GM06990 (cell line): ENCODE measurements at regions not wholly inside any gene's neighbourhood (a gene's known extent, or its start where the extent isn't known, plus 50 kb on each side); places are given as distances from the start of the nearest gene placed in this dataset.
A peak's percentile ranks its signal among the peaks of the same experiment; 100 is the strongest.

Experiments
- DNase-seq: peaks from one replicate; pipeline ENCODE4 v3.0.0-alpha.2; 2011; ENCODE audit not compliant: insufficient read length; ENCODE audit errors: extremely low read depth
- H3K27me3 ChIP-seq: replicated peaks from 2 replicates; pipeline ENCODE4 v1.6.0; 2011; ENCODE audit warnings: low read length; ENCODE audit not compliant: control insufficient read depth, insufficient read depth
- H3K36me3 ChIP-seq: 2 replicates; pipeline ENCODE4 v1.5.1; 2011; ENCODE audit warnings: low read length; ENCODE audit not compliant: control insufficient read depth, insufficient read depth
- H3K4me3 ChIP-seq: replicated peaks from 2 replicates; pipeline ENCODE4 v1.5.1; 2011; ENCODE audit warnings: low read depth, mild to moderate bottlenecking, control low read depth, low read length
- TF ChIP-seq, protein P1 (sequence below): IDR thresholded peaks from 2 replicates; pipeline ENCODE4 v1.5.1; 2011; ENCODE audit warnings: low read length, control low read depth, mild to moderate bottlenecking, inconsistent platforms; ENCODE audit not compliant: insufficient read depth, poor library complexity, severe bottlenecking

DNA sequence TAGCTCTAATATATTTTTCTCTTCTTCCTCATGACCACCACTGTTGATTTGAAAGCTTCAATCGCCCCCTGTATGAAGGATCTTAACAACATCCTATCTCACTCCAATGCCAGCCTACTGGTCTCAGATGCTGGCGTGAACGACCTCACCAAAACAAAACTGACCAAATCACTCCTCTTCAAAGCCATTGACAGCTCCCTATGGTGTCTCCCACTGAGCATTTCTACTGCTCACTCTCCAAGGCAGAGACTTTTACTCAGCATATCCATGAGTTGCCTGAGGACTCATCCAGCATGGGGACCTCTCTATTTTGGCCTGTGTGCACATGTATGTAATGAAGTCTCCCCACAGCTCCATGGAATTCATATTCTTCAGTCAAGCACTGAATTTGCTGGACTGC lies 520.4 kb downstream of the TFAP2B start:
- no peaks in the 10 kb centered on the region for H3K27me3 ChIP-seq
- TF ChIP-seq, protein P1, sequence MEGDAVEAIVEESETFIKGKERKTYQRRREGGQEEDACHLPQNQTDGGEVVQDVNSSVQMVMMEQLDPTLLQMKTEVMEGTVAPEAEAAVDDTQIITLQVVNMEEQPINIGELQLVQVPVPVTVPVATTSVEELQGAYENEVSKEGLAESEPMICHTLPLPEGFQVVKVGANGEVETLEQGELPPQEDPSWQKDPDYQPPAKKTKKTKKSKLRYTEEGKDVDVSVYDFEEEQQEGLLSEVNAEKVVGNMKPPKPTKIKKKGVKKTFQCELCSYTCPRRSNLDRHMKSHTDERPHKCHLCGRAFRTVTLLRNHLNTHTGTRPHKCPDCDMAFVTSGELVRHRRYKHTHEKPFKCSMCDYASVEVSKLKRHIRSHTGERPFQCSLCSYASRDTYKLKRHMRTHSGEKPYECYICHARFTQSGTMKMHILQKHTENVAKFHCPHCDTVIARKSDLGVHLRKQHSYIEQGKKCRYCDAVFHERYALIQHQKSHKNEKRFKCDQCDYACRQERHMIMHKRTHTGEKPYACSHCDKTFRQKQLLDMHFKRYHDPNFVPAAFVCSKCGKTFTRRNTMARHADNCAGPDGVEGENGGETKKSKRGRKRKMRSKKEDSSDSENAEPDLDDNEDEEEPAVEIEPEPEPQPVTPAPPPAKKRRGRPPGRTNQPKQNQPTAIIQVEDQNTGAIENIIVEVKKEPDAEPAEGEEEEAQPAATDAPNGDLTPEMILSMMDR: no peak
- DNase-seq: no peak
- no peak overlapping the region for H3K4me3 ChIP-seq
- no peaks in the 10 kb centered on the region for H3K36me3 ChIP-seq

DNA sequence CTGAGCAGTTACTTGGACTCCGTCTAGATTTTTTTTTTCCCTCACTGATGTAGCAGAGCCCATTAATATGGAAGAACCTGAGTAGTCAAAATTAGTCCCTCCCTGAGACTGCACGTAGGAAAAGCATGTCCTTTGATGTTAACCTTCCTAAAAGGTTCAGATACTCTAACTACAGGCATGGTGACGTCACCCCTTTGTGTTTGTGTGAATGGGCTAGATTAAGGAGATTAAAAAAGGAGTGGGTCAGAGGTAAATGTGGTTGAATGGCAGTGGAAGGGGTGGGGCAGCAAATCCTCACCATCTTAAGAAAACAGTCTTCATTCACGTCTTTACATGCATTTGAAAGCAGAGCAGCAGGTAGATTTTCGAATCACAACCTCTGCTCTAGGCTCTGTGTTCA lies 521.1 kb downstream of the TFAP2B start:
- no peak overlapping the region for H3K4me3 ChIP-seq
- DNase-seq: no peak
- TF ChIP-seq, protein P1: no peak
- H3K27me3 ChIP-seq: no peaks in the 10 kb centered on the region
- no peaks in the 10 kb centered on the region for H3K36me3 ChIP-seq

DNA sequence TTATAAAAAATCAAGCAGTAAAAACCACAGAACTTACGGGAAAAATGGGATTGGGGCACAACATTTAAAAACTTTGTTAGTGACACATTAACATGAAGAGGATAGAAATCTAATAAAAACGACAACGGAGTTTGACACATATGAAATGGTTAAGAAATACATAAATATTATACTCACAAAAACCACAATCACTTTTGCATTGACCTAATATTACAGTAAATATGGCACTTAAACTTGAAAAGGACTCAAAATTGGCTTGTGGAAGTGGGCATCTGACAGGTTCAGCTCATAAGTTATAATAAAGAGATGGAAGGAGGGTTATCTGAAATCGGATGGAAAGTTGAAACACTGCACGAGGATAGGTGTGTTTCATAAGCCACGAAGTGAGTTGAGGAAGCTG lies 523.7 kb downstream of the TFAP2B start:
- DNase-seq: no peak
- no peak overlapping the region for H3K4me3 ChIP-seq
- TF ChIP-seq, protein P1: no peak
- no peaks in the 10 kb centered on the region for H3K36me3 ChIP-seq
- H3K27me3 ChIP-seq: no peaks in the 10 kb centered on the region

DNA sequence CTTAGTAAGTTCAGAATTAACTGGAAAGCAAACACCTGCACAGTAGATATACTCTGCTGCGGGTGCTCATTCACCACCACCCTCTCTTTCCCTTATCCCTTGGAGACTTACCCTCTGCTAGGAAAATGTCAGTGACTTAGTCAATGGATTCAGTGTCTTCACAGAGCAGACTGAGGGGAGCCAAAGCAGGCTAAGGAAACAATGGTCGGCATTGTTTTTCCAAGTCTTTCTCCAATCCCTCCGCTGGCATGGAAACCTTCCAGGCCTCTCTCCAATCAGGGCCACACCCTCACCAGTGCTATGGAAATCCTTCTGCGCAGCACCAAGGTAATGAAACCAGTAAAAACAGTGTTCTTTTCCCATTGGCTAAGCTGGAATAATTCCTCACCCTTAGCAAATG lies 531.2 kb downstream of the TFAP2B start:
- H3K4me3 ChIP-seq: no peak overlapping the region
- TF ChIP-seq, protein P1: no peak
- H3K36me3 ChIP-seq: no peaks in the 10 kb centered on the region
- DNase-seq: no peak
- H3K27me3 ChIP-seq: no peaks in the 10 kb centered on the region

DNA sequence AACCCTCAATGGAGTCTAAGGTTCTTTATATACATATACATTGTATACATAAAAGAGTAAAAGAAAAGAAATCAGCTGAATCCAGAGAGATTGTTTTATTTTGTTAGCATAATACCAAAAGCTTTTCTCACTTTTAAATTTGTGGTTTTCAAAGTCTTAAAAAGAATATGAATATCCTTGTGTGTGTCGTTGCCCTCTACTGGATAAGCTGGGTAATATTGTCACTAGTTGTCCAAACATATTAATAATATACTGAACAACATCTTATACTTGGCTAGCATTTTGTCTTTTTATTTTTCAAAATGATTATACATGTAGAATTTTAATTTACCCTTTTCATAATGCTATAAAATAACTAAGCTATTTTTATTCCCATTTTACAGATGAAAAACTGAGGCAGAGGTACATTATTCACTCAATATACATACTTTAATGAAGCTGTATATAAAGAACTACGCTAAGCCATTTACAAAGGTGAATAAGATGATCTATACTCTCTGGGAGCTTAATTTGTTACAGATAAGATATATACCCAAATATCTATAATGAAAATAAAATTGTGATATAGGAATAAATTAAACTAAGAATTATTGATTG lies 531.7 kb downstream of the TFAP2B start:
- H3K27me3 ChIP-seq: no peaks in the 10 kb centered on the region
- no peaks in the 10 kb centered on the region for H3K36me3 ChIP-seq
- DNase-seq: no peak
- no peak overlapping the region for H3K4me3 ChIP-seq
- TF ChIP-seq, protein P1: peak; percentile 35

DNA sequence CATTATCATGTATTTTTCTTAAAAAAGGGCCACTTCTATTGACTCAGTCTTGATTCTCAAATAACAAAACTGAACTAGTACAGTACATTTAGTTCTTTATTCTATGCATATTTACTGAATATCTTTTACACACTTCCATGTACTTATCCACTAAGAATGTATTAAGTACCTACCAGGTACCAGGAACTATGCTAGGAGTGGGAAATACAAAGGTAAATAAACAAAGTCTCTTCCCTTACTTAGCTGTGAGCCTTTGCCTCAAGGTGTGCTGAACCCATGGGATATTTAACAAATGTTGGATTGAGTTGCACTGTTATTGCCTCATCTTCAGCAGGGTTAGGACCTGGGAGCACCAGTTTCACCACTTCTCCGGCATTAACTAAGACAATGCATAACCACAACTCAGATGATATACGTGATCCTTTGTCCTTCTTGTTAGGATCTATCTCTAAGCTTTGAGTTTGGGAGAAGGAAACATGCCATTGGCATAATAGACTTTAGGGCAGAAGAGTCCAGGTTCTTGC lies 533.9 kb downstream of the TFAP2B start:
- no peak for DNase-seq
- TF ChIP-seq, protein P1: no peak

More for the DNA sequence above, 533.9 kb downstream of the TFAP2B start:
- no peak overlapping the region for H3K4me3 ChIP-seq
- no peaks in the 10 kb centered on the region for H3K36me3 ChIP-seq
- H3K27me3 ChIP-seq: no peaks in the 10 kb centered on the region
